ENCODE measurements at regions not wholly inside any gene's neighbourhood (a gene's known extent, or its start where the extent isn't known, plus 50 kb on each side); places are given as distances from the start of the nearest gene placed in this dataset.

GRCh38 chr3:10558736-10559135 lies 53.4 kb upstream of the ATP2B2 start (continued):
- TF ChIP-seq ZFX (IDR thresholded peaks at IDR 0.05): no peak
- TF ChIP-seq, protein P1, sequence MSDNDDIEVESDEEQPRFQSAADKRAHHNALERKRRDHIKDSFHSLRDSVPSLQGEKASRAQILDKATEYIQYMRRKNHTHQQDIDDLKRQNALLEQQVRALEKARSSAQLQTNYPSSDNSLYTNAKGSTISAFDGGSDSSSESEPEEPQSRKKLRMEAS (IDR thresholded peaks at IDR 0.05): no peak
- TF ChIP-seq YY1 (IDR thresholded peaks at IDR 0.05; ENCODE audit: extremely low read depth, insufficient replicate concordance, low read depth, low read length): no peak
- no peak for TF ChIP-seq POLR2A (IDR thresholded peaks at IDR 0.05; ENCODE audit: borderline replicate concordance, extremely low read depth, insufficient read depth, insufficient read length)
- no peak for TF ChIP-seq CEBPB (IDR thresholded peaks at IDR 0.05; ENCODE audit: low read depth)
- TF ChIP-seq, protein P2, sequence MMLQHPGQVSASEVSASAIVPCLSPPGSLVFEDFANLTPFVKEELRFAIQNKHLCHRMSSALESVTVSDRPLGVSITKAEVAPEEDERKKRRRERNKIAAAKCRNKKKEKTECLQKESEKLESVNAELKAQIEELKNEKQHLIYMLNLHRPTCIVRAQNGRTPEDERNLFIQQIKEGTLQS (IDR thresholded peaks at IDR 0.05): no peak
- no peak for TF ChIP-seq SP1 (IDR thresholded peaks at IDR 0.05; ENCODE audit: low read depth)

GRCh38 chr3:10560060-10560861 lies 54.9 kb upstream of the ATP2B2 start:
- intact Hi-C loops (cut with micrococcal nuclease): no loop called here
- H3K9ac ChIP-seq (ENCODE audit: low read length): no peak overlapping the region
- H3K27ac ChIP-seq (ENCODE audit: low read depth, low read length): no peak overlapping the region
- no peaks in the 10 kb centered on the region for H3K9me2 ChIP-seq (ENCODE audit: insufficient read depth)
- no peaks in the 10 kb centered on the region for H3K79me2 ChIP-seq (ENCODE audit: insufficient read depth, low read length)
- no peak for TF ChIP-seq REST (IDR thresholded peaks at IDR 0.05; ENCODE audit: low read depth)
- no peak for TF ChIP-seq ZNF274 (IDR thresholded peaks at IDR 0.05; ENCODE audit: low read depth, low read length)
- no peak for TF ChIP-seq RAD21 (IDR thresholded peaks at IDR 0.05; ENCODE audit: low read depth)
- no peak for TF ChIP-seq EGR1 (IDR thresholded peaks at IDR 0.05; ENCODE audit: low read depth)
- TF ChIP-seq POLR2A (IDR thresholded peaks at IDR 0.05; ENCODE audit: borderline replicate concordance, extremely low read depth, insufficient read depth, insufficient read length): no peak
- TF ChIP-seq ELF1 (IDR thresholded peaks at IDR 0.05; ENCODE audit: borderline replicate concordance, low read depth): no peak
- no peak for TF ChIP-seq FOSL1 (IDR thresholded peaks at IDR 0.05; ENCODE audit: low read depth)
- ChIA-PET RAD21 (ENCODE audit: low non-redundant PET in 1 of 2, low total read pairs in 2 of 2, uncharacterized antibody in 2 of 2, unreplicated experiment in 2 of 2) (no interaction called here), CTCF (no interaction called here), POLR2A (no interaction called here)
- H4K20me1 ChIP-seq (ENCODE audit: insufficient read depth): no peaks in the 10 kb centered on the region
- peaks cover 36% of the 10 kb centered on the region for H3K27me3 ChIP-seq (ENCODE audit: insufficient read depth, low read length)
- H2AFZ ChIP-seq (ENCODE audit: low read depth, low read length, poor library complexity, severe bottlenecking): no peak overlapping the region
- no peaks in the 10 kb centered on the region for H3K9me3 ChIP-seq (ENCODE audit: control insufficient read depth in 1 of 2, insufficient read depth in 1 of 2, low read depth in 1 of 2, low read length in 2 of 2)
- H3K36me3 ChIP-seq (ENCODE audit: control insufficient read depth in 1 of 2, insufficient read depth in 2 of 2, low read length in 2 of 2): no peaks in the 10 kb centered on the region
- DNase-seq (ENCODE audit: low read depth, low spot score) (no peak), ATAC-seq (no peak)
- peaks cover 5 to 18% of the 10 kb centered on the region in 2 experiments; a peak in 3 of 4 replicates for H3K4me1 ChIP-seq (ENCODE audit: control insufficient read depth in 1 of 2, insufficient read depth in 2 of 2, low read length in 2 of 2)
- BruUV-seq (replicated peaks): no TSS peak
- H3K4me2 ChIP-seq (ENCODE audit: low read length): no peak overlapping the region
- no peak overlapping the region for H3K4me3 ChIP-seq (replicated peaks in 1 of 2; ENCODE audit: low read depth in 1 of 2, low read length in 2 of 2)

Measured in HCT116 (cell line).